ENCODE measurements at regions not wholly inside any gene's neighbourhood (a gene's known extent, or its start where the extent isn't known, plus 50 kb on each side); places are given as distances from the start of the nearest gene placed in this dataset.

DNA sequence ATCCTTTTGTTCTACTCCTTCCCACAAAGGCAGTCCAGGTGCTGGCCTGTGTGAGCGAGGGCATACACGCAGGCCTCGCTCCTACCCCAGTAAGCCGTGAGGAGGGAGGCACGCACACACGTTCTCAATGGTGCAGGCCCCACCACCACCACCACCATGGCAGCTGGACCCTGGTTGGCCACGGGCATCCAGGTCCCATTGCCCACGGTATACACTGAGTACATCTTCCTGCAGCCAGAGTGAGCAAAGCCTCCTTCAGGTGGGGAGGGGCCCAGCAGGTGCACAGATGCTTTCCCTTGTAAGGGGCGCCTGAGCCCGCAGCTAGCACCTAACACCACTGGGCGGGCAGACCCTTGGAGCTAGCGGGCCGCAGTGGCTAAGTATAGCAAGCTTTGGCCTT, 373.3 kb upstream of the MKI67 start:
- H3K4me1 ChIP-seq (ENCODE audit: low read length) = no peaks in the 10 kb centered on the region
- no peak for TF ChIP-seq EZH2phosphoT487 (IDR thresholded peaks at IDR 0.05; ENCODE audit: low read depth)
- TF ChIP-seq, protein P1, sequence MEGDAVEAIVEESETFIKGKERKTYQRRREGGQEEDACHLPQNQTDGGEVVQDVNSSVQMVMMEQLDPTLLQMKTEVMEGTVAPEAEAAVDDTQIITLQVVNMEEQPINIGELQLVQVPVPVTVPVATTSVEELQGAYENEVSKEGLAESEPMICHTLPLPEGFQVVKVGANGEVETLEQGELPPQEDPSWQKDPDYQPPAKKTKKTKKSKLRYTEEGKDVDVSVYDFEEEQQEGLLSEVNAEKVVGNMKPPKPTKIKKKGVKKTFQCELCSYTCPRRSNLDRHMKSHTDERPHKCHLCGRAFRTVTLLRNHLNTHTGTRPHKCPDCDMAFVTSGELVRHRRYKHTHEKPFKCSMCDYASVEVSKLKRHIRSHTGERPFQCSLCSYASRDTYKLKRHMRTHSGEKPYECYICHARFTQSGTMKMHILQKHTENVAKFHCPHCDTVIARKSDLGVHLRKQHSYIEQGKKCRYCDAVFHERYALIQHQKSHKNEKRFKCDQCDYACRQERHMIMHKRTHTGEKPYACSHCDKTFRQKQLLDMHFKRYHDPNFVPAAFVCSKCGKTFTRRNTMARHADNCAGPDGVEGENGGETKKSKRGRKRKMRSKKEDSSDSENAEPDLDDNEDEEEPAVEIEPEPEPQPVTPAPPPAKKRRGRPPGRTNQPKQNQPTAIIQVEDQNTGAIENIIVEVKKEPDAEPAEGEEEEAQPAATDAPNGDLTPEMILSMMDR (IDR thresholded peaks at IDR 0.05; ENCODE audit: low read depth, low read length) = no peak

DNA sequence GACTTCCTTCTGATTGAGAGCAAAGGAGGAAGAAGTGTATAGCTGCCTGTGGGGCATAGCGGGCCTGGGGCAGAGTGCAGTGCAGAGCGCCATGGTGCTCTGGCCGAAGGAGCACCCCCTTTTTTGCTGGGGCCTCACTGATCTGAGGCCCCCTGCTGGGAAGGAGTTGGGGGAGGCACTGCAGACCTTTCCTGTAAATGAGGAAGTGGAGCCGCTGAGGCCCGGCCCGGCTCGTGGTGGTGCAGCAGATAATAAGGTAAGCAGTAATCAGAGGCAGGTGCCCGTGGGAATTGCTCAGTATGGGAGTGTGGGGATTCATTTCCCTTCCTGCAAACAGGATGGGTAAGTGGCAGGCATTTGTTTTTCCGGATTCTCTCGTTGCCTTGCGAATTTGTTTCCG, 373.7 kb upstream of the MKI67 start:
- Histone ChIP-seq H3K27me3 (ENCODE audit: low read depth, low read length) (no peaks in the 10 kb centered on the region), H3K9me3 (ENCODE audit: insufficient read depth, low read length) (no peaks in the 10 kb centered on the region), H3K36me3 (replicated peaks; ENCODE audit: low read depth, low read length) (no peaks in the 10 kb centered on the region), H3K4me1 (ENCODE audit: low read length) (no peaks in the 10 kb centered on the region), H3K9ac (ENCODE audit: low read length) (no peak overlapping the region), H2AFZ (ENCODE audit: low read depth, low read length) (no peak overlapping the region), H3K27ac (ENCODE audit: low read length) (no peak overlapping the region), H3K4me2 (ENCODE audit: low read length) (no peak overlapping the region), H3K4me3 (ENCODE audit: low read length) (no peak overlapping the region), H4K20me1 (ENCODE audit: insufficient read depth, low read length) (no peaks in the 10 kb centered on the region), H3K79me2 (ENCODE audit: low read length) (no peaks in the 10 kb centered on the region)
- TF ChIP-seq, protein P1 (IDR thresholded peaks at IDR 0.05; ENCODE audit: low read depth, low read length) = no peak
- TF ChIP-seq EZH2phosphoT487 (IDR thresholded peaks at IDR 0.05; ENCODE audit: low read depth) = no peak

More for the DNA sequence above, 373.3 kb upstream of the MKI67 start:
- Histone ChIP-seq H3K9me3 (ENCODE audit: insufficient read depth, low read length) (no peaks in the 10 kb centered on the region), H3K4me3 (ENCODE audit: low read length) (no peak overlapping the region), H3K36me3 (replicated peaks; ENCODE audit: low read depth, low read length) (no peaks in the 10 kb centered on the region), H3K27me3 (ENCODE audit: low read depth, low read length) (no peaks in the 10 kb centered on the region), H3K9ac (ENCODE audit: low read length) (no peak overlapping the region), H3K4me2 (ENCODE audit: low read length) (no peak overlapping the region), H3K79me2 (ENCODE audit: low read length) (no peaks in the 10 kb centered on the region), H4K20me1 (ENCODE audit: insufficient read depth, low read length) (no peaks in the 10 kb centered on the region), H2AFZ (ENCODE audit: low read depth, low read length) (no peak overlapping the region), H3K27ac (ENCODE audit: low read length) (no peak overlapping the region)

DNA sequence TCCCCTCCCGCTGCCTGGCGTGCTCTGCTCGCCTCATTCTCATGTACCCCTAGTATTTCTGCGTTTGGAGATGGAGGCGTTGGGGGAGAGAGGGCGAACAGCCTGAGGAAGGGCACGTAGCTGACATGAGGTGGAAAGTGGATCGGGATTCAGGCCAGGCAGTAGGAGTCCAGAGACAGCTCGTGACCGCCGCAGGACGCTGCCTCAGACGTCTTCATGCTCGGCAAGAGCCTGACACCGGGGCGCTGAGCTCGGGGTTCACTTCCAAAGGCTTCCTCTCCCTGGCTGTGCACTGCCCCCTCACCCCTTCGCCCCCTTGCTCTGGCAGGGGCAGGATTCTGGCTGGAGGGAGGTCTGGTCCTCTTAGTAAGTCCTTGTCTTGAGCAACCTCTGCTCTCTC, 374.4 kb upstream of the MKI67 start:
- H4K20me1 ChIP-seq (ENCODE audit: insufficient read depth, low read length) = no peaks in the 10 kb centered on the region
- no peaks in the 10 kb centered on the region for H3K36me3 ChIP-seq (replicated peaks; ENCODE audit: low read depth, low read length)
- H2AFZ ChIP-seq (ENCODE audit: low read depth, low read length) = no peak overlapping the region
- no peak overlapping the region for H3K4me3 ChIP-seq (ENCODE audit: low read length)
- H3K9ac ChIP-seq (ENCODE audit: low read length) = no peak overlapping the region
- H3K27ac ChIP-seq (ENCODE audit: low read length) = no peak overlapping the region
- H3K9me3 ChIP-seq (ENCODE audit: insufficient read depth, low read length) = no peaks in the 10 kb centered on the region
- H3K27me3 ChIP-seq (ENCODE audit: low read depth, low read length) = no peaks in the 10 kb centered on the region
- H3K4me1 ChIP-seq (ENCODE audit: low read length) = no peaks in the 10 kb centered on the region
- no peaks in the 10 kb centered on the region for H3K79me2 ChIP-seq (ENCODE audit: low read length)
- H3K4me2 ChIP-seq (ENCODE audit: low read length) = no peak overlapping the region
- TF ChIP-seq EZH2phosphoT487 (IDR thresholded peaks at IDR 0.05; ENCODE audit: low read depth) = no peak
- TF ChIP-seq, protein P1 (IDR thresholded peaks at IDR 0.05; ENCODE audit: low read depth, low read length) = no peak

DNA sequence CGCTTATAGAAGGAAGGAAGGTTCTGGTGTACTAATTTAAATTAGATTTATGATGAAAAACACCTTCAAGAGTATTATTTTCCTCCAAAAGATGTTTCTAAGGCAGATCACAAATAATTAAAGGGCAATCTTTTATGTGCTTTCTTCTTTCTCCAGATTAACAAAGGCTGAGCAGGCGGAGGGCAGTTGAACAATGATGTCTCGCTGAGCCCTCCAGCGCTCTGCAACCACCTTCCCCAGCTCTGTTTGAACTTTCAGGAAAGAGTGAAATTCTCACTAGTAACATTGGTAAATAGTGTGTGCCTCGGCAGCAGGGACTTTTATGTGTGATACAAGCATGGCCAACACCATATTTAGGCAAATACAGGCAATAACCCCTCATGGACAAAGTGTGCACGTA, 379.1 kb upstream of the MKI67 start:
- no peaks in the 10 kb centered on the region for H4K20me1 ChIP-seq (ENCODE audit: insufficient read depth, low read length)
- no peaks in the 10 kb centered on the region for H3K4me1 ChIP-seq (ENCODE audit: low read length)
- no peak for TF ChIP-seq EZH2phosphoT487 (IDR thresholded peaks at IDR 0.05; ENCODE audit: low read depth)
- TF ChIP-seq, protein P1 (IDR thresholded peaks at IDR 0.05; ENCODE audit: low read depth, low read length) = no peak
- no peak overlapping the region for H3K4me2 ChIP-seq (ENCODE audit: low read length)
- H3K79me2 ChIP-seq (ENCODE audit: low read length) = no peaks in the 10 kb centered on the region
- H3K4me3 ChIP-seq (ENCODE audit: low read length) = no peak overlapping the region
- H3K9me3 ChIP-seq (ENCODE audit: insufficient read depth, low read length) = no peaks in the 10 kb centered on the region
- H3K36me3 ChIP-seq (replicated peaks; ENCODE audit: low read depth, low read length) = no peaks in the 10 kb centered on the region
- no peak overlapping the region for H3K27ac ChIP-seq (ENCODE audit: low read length)
- H2AFZ ChIP-seq (ENCODE audit: low read depth, low read length) = no peak overlapping the region
- H3K9ac ChIP-seq (ENCODE audit: low read length) = no peak overlapping the region
- no peaks in the 10 kb centered on the region for H3K27me3 ChIP-seq (ENCODE audit: low read depth, low read length)

Measured in OCI-LY3 (cell line).